Ovary (tissue), 7 donors: ENCODE measurements at regions not wholly inside any gene's neighbourhood (a gene's known extent, or its start where the extent isn't known, plus 50 kb on each side); places are given as distances from the start of the nearest gene placed in this dataset.

Source experiments
- DNase-seq, 5 donors: peaks; one replicate each; pipeline ENCODE4 v3.0.0-alpha.2; 2019 to 2020
- H3K27ac ChIP-seq, 2 donors: fragments of 200-600 bp; one replicate each; pipeline versions ENCODE4 v1.5.1 to v1.8.0; 2019 to 2022
- H3K27me3 ChIP-seq: fragments of 200-600 bp; one replicate; pipeline ENCODE4 v1.8.0; 2022
- H3K36me3 ChIP-seq: fragments of 200-600 bp; sonication (generic); one replicate; pipeline ENCODE4 v1.5.1; 2019
- H3K4me1 ChIP-seq: one replicate; pipeline ENCODE4 v1.8.1; 2013; ENCODE audit warnings: mild to moderate bottlenecking, moderate library complexity; ENCODE audit not compliant: insufficient read depth
- H3K4me3 ChIP-seq: fragments of 200-600 bp; sonication (generic); one replicate; pipeline ENCODE4 v1.5.1; 2017
- H3K9me3 ChIP-seq, 2 donors: fragments of 200-600 bp in 1 of 2; sonication (generic) in 1 of 2; one replicate each; pipeline versions ENCODE4 v1.5.1 to v1.8.1; 2013 to 2019; ENCODE audit warnings: mild to moderate bottlenecking in 1 of 2, moderate library complexity in 1 of 2
- EP300 ChIP-seq: sonication (generic); formaldehyde crosslinking; IDR thresholded peaks from one replicate; pipeline ENCODE4 v1.6.1; 2017; ENCODE audit warnings: antibody characterized with exemption
- POLR2A ChIP-seq: fragments of 450-650 bp; IDR thresholded peaks from one replicate; pipeline ENCODE4 v1.6.1; 2017; ENCODE audit warnings: antibody characterized with exemption, mild to moderate bottlenecking, moderate library complexity
- WGBS, 3 donors: extraction: QIAGEN DNeasy Blood & Tissue Kit in 1 of 3; methylation state at CpG; one replicate each; pipeline versions ENCODE4 v1.1.5 to v1.1.7; 2013 to 2017; 5-methylcytosine and 5-hydroxymethylcytosine counted together
- intact Hi-C, 4 donors: fragments of 100-400 bp; cut with DNase I; formaldehyde crosslinking; loops; one replicate each; pipeline versions ENCODE4 v1.11.0 to v1.15.1; 2022 to 2023
- TF ChIP-seq, protein P1 (sequence below), 3 donors: fragments of 450-650 bp in 2 of 3; fragments of 200-600 bp in 1 of 3; IDR thresholded peaks; one replicate each; pipeline versions ENCODE4 v1.5.1 to v1.8.0; 2016 to 2022; ENCODE audit warnings: antibody characterized with exemption in 3 of 3, mild to moderate bottlenecking in 1 of 3
- donor health status: DM: no; HTN: no; CAD: no; lungs with moderate emphysema.
- donor health status: DM: no; HTN: no; CAD: no.
- donor health status: Bipolar disorder and iron deficiency.
- donor health status: DM: no; HTN: no; CAD: no.
- donor health status: DM: yes; HTN: yes; CAD: no.

DNA sequence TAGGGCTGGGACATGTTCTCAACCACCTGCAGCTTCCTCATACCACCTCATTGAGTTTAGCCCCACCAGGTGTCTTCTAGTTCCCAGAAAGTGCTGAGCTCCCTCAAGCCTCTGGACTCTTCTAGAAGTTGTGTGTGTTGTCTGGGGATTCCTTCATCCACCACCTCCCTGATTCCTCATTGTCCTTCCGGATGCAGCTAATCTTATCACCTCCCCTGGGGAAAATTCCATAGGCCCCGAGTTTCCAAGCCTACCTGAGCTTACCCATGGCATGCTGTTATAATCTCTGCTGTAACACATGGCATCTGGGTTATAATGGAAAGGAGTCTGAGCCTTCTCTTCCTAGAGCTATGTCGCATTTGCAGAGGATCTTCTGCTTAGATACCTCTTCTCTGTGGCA, 243.5 kb upstream of the SDK2 start:
- no peaks in the 10 kb centered on the region for H3K9me3 ChIP-seq
- H3K36me3 ChIP-seq: no peaks in the 10 kb centered on the region
- no peak overlapping the region for H3K27ac ChIP-seq
- H3K4me3 ChIP-seq: no peak overlapping the region
- no peaks in the 10 kb centered on the region for H3K4me1 ChIP-seq
- 72 to 84% (median 76%) methylated on average over 3 of the region's 3 CpGs for WGBS, 3 donors
- H3K27me3 ChIP-seq: no peaks in the 10 kb centered on the region
- intact Hi-C loops: loop anchor here in 1 of 4 donors (10.0 kb wide), 1 partner anchor 63 kb away; no protein-coding TSS in a partner anchor
- TF ChIP-seq EP300 (no peak), POLR2A (no peak)
- TF ChIP-seq, protein P1, sequence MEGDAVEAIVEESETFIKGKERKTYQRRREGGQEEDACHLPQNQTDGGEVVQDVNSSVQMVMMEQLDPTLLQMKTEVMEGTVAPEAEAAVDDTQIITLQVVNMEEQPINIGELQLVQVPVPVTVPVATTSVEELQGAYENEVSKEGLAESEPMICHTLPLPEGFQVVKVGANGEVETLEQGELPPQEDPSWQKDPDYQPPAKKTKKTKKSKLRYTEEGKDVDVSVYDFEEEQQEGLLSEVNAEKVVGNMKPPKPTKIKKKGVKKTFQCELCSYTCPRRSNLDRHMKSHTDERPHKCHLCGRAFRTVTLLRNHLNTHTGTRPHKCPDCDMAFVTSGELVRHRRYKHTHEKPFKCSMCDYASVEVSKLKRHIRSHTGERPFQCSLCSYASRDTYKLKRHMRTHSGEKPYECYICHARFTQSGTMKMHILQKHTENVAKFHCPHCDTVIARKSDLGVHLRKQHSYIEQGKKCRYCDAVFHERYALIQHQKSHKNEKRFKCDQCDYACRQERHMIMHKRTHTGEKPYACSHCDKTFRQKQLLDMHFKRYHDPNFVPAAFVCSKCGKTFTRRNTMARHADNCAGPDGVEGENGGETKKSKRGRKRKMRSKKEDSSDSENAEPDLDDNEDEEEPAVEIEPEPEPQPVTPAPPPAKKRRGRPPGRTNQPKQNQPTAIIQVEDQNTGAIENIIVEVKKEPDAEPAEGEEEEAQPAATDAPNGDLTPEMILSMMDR (IDR thresholded peaks at IDR 0.05): no peak
- DNase-seq: no peak

DNA sequence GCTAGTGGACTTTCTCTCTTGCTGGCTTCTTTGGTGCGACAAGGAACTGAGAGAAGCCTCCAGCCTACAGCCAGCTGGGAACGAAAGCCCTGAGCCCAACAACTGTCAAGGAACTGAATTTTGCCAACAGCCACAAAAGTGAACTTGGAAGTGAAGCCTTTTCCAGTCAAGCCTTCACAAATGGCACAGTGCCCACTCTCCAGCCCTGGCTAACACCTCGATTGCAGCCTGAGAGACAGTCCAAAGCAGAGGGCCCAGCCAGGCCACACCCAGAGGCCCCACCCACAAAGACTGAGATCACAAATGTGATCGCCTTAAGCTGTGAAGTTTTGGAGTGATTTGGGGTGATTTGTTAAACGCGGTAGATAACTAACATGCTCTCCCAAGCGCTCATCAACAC, 244.6 kb upstream of the SDK2 start:
- WGBS, 3 donors: 67 to 69% (median 68%) methylated on average over 7 of the region's 7 CpGs
- Histone ChIP-seq H3K4me3 (no peak overlapping the region), H3K9me3 (peaks cover 0 to 4% of the 10 kb centered on the region in 2 donors), H3K27ac (no peak overlapping the region), H3K27me3 (no peaks in the 10 kb centered on the region), H3K36me3 (no peaks in the 10 kb centered on the region), H3K4me1 (no peaks in the 10 kb centered on the region)
- DNase-seq: no peak
- intact Hi-C loops: loop anchor here in 1 of 4 donors (10.0 kb wide), 1 partner anchor 64 kb away; no protein-coding TSS in a partner anchor
- TF ChIP-seq POLR2A (no peak), EP300 (no peak)
- TF ChIP-seq, protein P1 (IDR thresholded peaks at IDR 0.05): no peak

DNA sequence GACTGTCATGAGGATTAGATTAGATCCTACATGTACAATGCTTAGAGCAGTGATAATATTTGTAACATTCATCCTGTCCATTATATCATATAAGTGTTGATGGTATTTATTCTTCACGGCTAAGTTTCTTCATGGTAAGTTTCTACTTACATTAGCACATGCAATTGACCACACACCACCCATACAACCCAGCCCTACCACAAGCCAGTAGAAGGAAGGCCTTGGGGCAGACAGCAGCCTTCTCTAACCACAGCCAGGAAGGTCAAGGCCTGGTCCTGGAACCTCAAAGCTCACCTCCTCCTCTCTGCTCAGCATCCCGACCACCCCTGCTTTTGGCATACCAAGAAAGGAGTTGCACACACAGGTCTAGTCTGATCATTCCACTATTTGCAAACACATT, 245.2 kb upstream of the SDK2 start:
- Histone ChIP-seq H3K27ac (no peak overlapping the region), H3K4me1 (no peaks in the 10 kb centered on the region), H3K9me3 (peaks cover 0 to 4% of the 10 kb centered on the region in 2 donors), H3K36me3 (no peaks in the 10 kb centered on the region), H3K27me3 (no peaks in the 10 kb centered on the region), H3K4me3 (no peak overlapping the region)
- intact Hi-C loops: loop anchor here in 1 of 4 donors (10.0 kb wide), 1 partner anchor 65 kb away; no protein-coding TSS in a partner anchor
- TF ChIP-seq, protein P1 (IDR thresholded peaks at IDR 0.05): no peak
- TF ChIP-seq POLR2A (no peak), EP300 (no peak)
- DNase-seq: no peak
- WGBS, 3 donors: 45 to 63% (median 49%) methylated on average over 2 of the region's 2 CpGs

DNA sequence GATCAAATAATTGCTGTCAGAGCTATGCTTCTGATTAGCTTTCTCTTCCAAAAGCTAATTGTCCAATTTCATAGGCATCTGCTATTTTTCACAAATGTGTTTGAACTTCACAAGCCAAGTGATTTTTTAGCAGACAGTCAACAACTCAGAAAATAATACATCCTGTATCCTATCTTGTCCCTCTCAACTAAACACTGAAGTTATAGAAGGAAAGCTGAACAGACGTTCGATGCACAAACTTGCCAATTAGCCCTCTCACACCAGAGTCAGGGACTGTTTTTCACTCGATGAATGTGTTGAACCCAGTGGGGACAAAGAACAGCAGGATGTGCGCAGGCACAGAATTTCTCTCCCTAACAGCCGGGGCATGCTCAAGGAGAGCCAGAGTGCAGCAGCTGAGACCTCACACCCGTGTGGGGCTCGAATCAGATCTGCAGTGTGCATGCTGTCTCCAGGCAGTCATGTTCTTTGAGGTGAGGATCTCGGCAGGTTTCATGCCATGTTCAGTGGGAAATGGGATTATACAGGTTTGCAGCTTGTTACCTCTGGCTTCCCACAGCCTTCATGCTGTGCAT, 246.7 kb upstream of the SDK2 start:
- DNase-seq: no peak
- Histone ChIP-seq H3K4me1 (no peaks in the 10 kb centered on the region), H3K9me3 (peaks cover 0 to 4% of the 10 kb centered on the region in 2 donors), H3K4me3 (no peak overlapping the region), H3K36me3 (no peaks in the 10 kb centered on the region), H3K27ac (no peak overlapping the region), H3K27me3 (no peaks in the 10 kb centered on the region)
- intact Hi-C loops: no loop called here
- TF ChIP-seq EP300 (no peak), POLR2A (no peak)
- TF ChIP-seq, protein P1 (IDR thresholded peaks at IDR 0.05): no peak
- WGBS, 3 donors: 51 to 63% (median 59%) methylated on average over 8 of the region's 8 CpGs
